ENCODE measurements at regions not wholly inside any gene's neighbourhood (a gene's known extent, or its start where the extent isn't known, plus 50 kb on each side); places are given as distances from the start of the nearest gene placed in this dataset.
"Not testable (repeated sequence)": the region's sequence is repeated elsewhere in the genome, so short reads cannot be mapped to it uniquely, and the experiment has no call there.

DNA sequence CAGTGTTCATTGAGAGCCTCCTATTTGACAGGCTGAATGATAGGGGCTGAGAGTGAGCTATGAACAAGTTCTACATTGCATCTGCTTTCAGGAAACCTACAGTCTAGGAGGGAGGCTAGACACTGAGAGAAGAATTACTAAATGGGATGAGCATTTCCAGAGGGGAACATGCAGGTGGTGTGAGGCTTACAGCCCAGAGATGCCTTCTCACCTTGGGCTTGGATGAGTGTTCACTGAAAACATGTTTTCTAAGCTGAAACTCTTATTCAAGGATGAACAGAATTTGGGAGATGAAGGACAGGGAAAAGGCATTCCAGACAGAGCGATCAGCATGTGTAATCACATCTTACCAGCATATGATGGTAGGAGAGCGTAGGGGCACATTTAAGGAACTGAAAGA is 177.5 kb upstream of the E2F8 start:
- no peak for DNase-seq (ENCODE audit: low spot score, unreplicated experiment)
- H3K9me3 Mint-ChIP-seq (ENCODE audit: low read depth), result peaks cover 12% of the 10 kb centered on the region
- TF ChIP-seq, protein P1, sequence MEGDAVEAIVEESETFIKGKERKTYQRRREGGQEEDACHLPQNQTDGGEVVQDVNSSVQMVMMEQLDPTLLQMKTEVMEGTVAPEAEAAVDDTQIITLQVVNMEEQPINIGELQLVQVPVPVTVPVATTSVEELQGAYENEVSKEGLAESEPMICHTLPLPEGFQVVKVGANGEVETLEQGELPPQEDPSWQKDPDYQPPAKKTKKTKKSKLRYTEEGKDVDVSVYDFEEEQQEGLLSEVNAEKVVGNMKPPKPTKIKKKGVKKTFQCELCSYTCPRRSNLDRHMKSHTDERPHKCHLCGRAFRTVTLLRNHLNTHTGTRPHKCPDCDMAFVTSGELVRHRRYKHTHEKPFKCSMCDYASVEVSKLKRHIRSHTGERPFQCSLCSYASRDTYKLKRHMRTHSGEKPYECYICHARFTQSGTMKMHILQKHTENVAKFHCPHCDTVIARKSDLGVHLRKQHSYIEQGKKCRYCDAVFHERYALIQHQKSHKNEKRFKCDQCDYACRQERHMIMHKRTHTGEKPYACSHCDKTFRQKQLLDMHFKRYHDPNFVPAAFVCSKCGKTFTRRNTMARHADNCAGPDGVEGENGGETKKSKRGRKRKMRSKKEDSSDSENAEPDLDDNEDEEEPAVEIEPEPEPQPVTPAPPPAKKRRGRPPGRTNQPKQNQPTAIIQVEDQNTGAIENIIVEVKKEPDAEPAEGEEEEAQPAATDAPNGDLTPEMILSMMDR (IDR thresholded peaks at IDR 0.05; ENCODE audit: unreplicated experiment), result no peak

DNA sequence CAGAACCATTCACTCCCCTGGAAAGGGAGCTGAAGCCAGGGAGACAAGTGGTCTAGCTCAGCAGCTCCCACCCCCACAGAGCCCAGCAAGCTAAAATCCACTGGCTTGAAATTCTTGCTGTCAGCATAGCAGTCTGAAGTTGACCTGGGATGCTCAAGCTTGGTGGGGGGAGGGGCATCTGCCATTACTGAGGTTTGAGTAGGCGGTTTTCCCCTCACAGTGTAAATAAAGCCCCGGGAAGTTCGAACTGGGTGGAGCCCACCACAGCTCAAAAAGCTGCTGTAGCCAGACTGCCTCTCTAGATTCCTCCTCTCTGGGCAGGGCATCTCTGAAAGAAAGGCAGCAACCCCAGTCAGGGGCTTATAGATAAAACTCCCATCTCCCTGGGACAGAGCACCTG is 171.3 kb upstream of the E2F8 start:
- H3K4me1 Mint-ChIP-seq (ENCODE audit: low read depth); H3K4me3 Mint-ChIP-seq (ENCODE audit: low read depth); H3K27me3 Mint-ChIP-seq; H3K36me3 Mint-ChIP-seq (ENCODE audit: insufficient read depth); H3K27ac Mint-ChIP-seq: not testable (repeated sequence)
- DNase-seq (ENCODE audit: low spot score, unreplicated experiment), result peak; percentile 14
- peaks cover 12% of the 10 kb centered on the region for H3K9me3 Mint-ChIP-seq (ENCODE audit: low read depth)

More for the DNA sequence above, 177.5 kb upstream of the E2F8 start:
- Mint-ChIP-seq H3K27me3 (peaks cover 6% of the 10 kb centered on the region), H3K27ac (no peak overlapping the region), H3K4me1 (ENCODE audit: low read depth) (no peaks in the 10 kb centered on the region), H3K4me3 (ENCODE audit: low read depth) (no peak overlapping the region), H3K36me3 (ENCODE audit: insufficient read depth) (no peaks in the 10 kb centered on the region)

DNA sequence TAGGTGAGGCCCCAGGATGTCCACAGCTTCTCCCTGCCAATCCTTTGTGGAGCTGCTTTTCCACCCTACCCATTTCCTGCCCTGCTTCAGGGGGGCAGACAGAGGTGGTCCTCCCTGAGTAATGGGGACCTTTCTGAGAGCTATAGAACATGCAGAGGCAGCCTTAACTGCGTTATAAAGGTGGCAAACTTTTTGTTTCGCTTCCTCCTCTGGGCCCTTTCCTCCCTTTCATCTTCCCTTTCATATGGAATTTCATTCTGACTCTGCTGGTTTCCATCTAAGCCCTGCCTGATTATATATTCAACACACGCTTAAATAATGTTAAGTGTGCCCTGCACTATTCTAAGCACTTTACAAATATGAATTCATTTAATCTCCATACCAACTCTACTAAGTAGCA is 169.3 kb upstream of the E2F8 start:
- H3K4me1 Mint-ChIP-seq (ENCODE audit: low read depth), result peaks cover 8% of the 10 kb centered on the region
- H3K27ac Mint-ChIP-seq, result no peak overlapping the region
- H3K4me3 Mint-ChIP-seq (ENCODE audit: low read depth), result no peak overlapping the region
- peaks cover 7% of the 10 kb centered on the region for H3K9me3 Mint-ChIP-seq (ENCODE audit: low read depth)
- DNase-seq (ENCODE audit: low spot score, unreplicated experiment), result no peak
- no peaks in the 10 kb centered on the region for H3K36me3 Mint-ChIP-seq (ENCODE audit: insufficient read depth)
- TF ChIP-seq, protein P1 (IDR thresholded peaks at IDR 0.05; ENCODE audit: unreplicated experiment), result no peak
- peaks cover 3% of the 10 kb centered on the region for H3K27me3 Mint-ChIP-seq

DNA sequence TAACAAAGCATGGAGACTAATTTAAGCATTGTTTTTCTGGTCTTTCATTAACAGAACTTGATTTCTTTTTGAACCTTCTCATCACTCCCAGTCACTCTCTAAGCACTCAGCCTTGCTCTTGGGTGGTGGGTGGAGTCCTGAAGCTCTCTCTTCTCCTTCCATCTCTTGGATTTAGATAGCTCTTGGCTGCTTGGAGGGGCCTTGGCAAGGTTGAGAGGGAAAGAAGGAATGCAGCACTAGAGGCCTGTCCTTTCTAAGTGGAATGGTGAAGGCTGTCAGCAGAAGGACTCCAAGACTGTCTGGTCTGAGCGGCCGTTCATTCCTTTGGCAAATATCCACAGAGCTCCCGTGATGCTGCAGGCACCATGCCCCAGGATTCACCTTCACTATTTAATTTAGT is 168.6 kb upstream of the E2F8 start:
- Mint-ChIP-seq H3K36me3 (ENCODE audit: insufficient read depth) (no peaks in the 10 kb centered on the region), H3K27me3 (peaks cover 3% of the 10 kb centered on the region), H3K27ac (no peak overlapping the region), H3K9me3 (ENCODE audit: low read depth) (peaks cover under 1% of the 10 kb centered on the region), H3K4me3 (ENCODE audit: low read depth) (no peak overlapping the region), H3K4me1 (ENCODE audit: low read depth) (peaks cover 8% of the 10 kb centered on the region)
- TF ChIP-seq, protein P1 (IDR thresholded peaks at IDR 0.05; ENCODE audit: unreplicated experiment), result no peak
- no peak for DNase-seq (ENCODE audit: low spot score, unreplicated experiment)

DNA sequence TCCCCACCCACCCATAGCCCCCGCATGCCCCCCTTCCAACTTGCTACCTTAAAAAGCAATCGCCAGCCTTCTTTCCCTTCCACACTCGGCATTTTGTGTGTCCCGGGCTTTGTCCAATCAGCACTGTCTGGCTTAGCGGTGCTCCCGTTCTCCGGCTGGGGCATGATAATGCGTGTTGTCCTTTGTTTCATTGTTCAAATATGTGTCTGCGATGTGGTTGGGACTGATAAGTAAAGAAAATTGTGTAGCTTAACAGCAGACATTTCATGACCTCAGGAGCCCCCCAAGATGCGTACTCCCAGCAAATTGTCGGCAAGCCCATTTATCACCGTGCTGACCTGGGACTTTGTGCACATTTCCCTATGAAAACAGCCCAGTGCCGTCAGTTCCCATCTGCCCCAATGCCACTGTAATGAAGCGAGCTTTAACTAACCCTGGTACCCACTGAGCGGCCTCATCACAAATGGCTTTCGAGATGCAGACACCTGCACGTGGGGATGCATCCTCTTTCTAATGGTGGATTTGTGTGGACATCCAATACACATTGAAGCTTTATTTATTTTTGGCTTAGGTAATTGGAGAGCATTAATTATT is 167.0 kb upstream of the E2F8 start:
- H3K27ac Mint-ChIP-seq, result no peak overlapping the region
- DNase-seq (ENCODE audit: low spot score, unreplicated experiment), result no peak
- no peaks in the 10 kb centered on the region for H3K9me3 Mint-ChIP-seq (ENCODE audit: low read depth)
- TF ChIP-seq, protein P1 (IDR thresholded peaks at IDR 0.05; ENCODE audit: unreplicated experiment), result no peak
- no peaks in the 10 kb centered on the region for H3K36me3 Mint-ChIP-seq (ENCODE audit: insufficient read depth)
- H3K4me1 Mint-ChIP-seq (ENCODE audit: low read depth), result peaks cover 8% of the 10 kb centered on the region
- H3K27me3 Mint-ChIP-seq, result peaks cover 9% of the 10 kb centered on the region
- H3K4me3 Mint-ChIP-seq (ENCODE audit: low read depth), result no peak overlapping the region

DNA sequence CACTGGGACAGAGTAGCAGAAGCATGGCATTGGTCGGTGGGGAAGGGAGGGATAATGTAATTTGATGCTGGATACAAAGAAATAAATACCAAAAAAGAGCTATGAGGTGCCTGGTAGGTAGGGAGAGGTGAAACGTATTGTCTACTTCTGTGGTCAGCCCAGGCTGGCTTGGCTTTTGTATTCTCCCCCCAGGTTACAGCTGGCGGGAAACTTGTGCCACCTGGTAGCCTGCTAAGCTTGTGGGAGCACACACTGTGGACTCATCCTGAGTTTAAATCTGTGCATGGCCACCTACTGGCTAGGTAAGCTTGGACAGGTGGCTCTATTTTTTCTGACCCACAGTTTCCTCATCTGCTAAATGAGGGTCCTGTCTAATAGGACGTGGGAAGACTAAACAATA is 165.2 kb upstream of the E2F8 start:
- Mint-ChIP-seq H3K9me3 (ENCODE audit: low read depth) (no peaks in the 10 kb centered on the region), H3K4me3 (ENCODE audit: low read depth) (no peak overlapping the region), H3K27me3 (peaks cover 9% of the 10 kb centered on the region), H3K4me1 (ENCODE audit: low read depth) (peaks cover 6% of the 10 kb centered on the region), H3K27ac (no peak overlapping the region), H3K36me3 (ENCODE audit: insufficient read depth) (no peaks in the 10 kb centered on the region)
- DNase-seq (ENCODE audit: low spot score, unreplicated experiment), result no peak
- TF ChIP-seq, protein P1 (IDR thresholded peaks at IDR 0.05; ENCODE audit: unreplicated experiment), result no peak

Measured in progenitor cell of endocrine pancreas (in vitro differentiated cells).